Jurkat, Clone E6-1 (cell line): ENCODE measurements at regions not wholly inside any gene's neighbourhood (a gene's known extent, or its start where the extent isn't known, plus 50 kb on each side); places are given as distances from the start of the nearest gene placed in this dataset.

Experiments used
- DNase-seq: peaks from one replicate; pipeline ENCODE4 v3.0.0-alpha.2; 2011; ENCODE audit warnings: low read depth, low spot score
- H3K4me3 ChIP-seq: 2 replicates; pipeline ENCODE4 v1.5.1; 2011; ENCODE audit warnings: mild to moderate bottlenecking, low read length, control low read depth, moderate library complexity

DNA sequence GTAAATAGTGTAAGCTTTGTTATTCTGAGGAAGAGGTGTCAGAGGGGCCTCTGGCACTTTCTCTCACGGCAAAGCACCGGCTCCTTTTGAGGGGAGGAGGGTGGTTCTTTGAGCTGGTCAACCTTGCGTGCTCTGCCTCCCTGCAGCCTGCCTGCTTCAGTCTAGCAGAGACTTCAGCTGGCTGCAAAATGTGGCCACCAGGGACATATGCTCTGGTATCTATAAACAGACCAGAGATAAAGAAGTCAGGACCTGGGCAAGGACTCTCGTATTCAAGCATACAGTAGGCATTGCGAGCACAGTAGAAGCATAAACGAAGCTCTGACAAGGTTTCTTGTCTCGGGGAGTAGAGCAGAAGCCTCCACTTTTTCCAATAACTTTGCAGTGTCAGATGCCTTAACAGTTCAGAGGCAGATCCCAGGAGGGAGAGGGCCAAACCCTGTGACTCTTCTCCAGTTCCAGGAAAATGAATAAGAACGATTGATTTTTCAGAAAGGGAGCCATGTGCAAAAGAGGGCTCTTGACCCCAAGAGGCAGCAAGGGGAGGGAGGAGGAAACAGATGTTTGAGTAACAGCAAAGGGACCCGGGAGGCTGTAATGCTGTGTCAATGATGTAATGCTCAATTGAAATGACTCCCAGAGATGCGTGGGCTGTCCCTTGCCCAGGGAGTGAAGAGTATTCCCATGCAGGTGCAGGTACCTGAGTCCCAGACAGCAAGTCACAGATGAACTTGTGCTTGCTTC lies 57.9 kb upstream of the TEX13D start:
- no peak for DNase-seq
- no peak overlapping the region for H3K4me3 ChIP-seq

DNA sequence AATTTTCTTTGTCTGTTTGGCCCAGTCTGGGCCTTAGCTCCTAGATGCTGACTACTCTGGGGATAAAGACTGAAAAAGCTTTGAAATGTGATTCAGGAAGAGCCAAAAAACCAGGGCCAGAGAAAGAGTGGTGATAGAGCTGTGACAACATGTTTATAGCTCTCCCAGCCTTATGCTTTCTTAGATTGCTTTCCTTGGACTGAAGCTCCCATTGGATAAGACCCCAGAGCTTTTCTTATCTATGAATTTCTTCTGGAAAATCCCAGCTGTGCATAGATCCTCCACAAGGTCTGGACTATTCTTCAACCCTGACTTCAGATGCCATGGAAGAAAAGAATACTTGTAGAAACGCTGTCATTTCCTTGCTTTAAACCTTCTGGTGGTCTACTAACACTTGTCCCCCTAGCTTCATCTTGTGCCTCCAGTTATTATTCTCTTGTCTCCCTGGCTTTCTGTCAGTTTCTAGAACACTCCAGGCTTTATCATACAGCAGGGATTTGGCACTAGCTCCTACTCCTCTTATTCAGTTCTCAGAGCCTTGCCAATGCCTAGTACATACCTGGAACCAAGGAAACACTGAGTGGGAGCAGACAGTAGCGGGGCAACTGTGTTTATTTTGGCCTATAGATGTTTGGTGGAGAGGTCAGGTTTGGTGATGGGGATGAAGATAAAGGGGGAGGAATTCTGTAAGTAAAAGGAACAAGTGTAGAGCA lies 57.1 kb upstream of the TEX13D start:
- DNase-seq, result no peak
- no peak overlapping the region for H3K4me3 ChIP-seq

DNA sequence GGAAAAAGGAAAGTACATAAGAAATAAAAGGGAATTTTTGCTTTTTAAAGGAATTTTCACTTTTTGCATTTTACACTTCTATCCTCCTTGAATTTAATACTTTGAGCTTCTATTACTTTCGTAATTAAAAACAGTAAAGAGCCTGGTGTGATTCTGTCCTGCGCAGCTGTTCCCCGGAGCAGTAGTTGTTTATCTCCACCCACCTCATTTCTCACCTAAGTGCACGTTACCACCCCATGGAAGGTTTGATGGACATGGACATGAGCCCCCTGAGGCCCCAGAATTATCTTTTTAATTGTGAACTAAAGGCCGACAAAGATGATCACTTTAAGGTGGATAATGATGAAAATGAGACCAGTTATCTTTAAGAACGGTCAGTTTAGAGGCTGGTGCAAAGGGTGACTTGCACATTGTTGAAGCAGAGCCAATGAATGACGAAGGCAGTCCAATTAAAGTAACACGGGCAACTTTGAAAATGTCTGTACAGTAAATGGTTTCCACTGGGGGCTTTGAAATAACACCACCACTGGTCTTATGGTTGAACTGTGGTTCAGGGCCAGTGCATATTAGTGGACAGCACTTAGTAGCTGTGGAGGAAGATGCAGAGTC lies 52.1 kb upstream of the TEX13D start:
- H3K4me3 ChIP-seq, result no peak overlapping the region
- no peak for DNase-seq

DNA sequence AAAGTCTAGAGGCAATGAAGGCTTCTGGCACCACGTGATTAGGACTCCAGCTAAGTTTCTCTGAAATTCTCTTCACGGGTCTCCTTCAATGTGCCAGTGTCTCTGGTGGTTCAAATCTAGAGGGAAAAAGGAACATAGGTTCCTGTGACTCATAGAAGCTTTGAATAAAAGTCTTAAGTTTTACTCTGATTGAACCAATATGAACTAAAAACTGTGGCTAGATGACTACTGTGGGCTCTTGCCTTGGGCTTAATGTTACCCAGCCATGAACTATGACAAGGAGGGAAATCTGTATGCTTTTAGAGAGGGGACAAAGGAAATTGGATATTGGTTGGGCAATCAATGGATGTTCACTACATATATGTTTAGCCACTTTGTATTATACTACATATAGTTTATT lies 49.9 kb upstream of the TEX13D start:
- DNase-seq, result no peak
- H3K4me3 ChIP-seq, result no peak overlapping the region
